Fibroblast of skin of back (primary cell): ENCODE measurements at regions not wholly inside any gene's neighbourhood (a gene's known extent, or its start where the extent isn't known, plus 50 kb on each side); places are given as distances from the start of the nearest gene placed in this dataset.
A peak's percentile ranks its signal among the peaks of the same experiment; 100 is the strongest.

Source experiments
- DNase-seq: peaks from one replicate; pipeline ENCODE4 v3.0.0-alpha.2; 2013

GRCh38 chr2:74066491-74067203 is 81.1 kb downstream of the BOLA3 start:
- DNase-seq: no peak

GRCh38 chr2:74067221-74067747 is 80.4 kb downstream of the BOLA3 start:
- no peak for DNase-seq

GRCh38 chr2:74070991-74071390 is 76.7 kb downstream of the BOLA3 start:
- no peak for DNase-seq

GRCh38 chr2:74071426-74071825 is 76.3 kb downstream of the BOLA3 start:
- DNase-seq: no peak

GRCh38 chr2:74072565-74072964 is 75.1 kb downstream of the BOLA3 start:
- no peak for DNase-seq

GRCh38 chr2:74074487-74074886 is 73.2 kb downstream of the BOLA3 start:
- DNase-seq: no peak

GRCh38 chr2:74076074-74076470 is 71.6 kb downstream of the BOLA3 start:
- no peak for DNase-seq

GRCh38 chr2:74077636-74078035 is 70.1 kb downstream of the BOLA3 start:
- DNase-seq: no peak

- DNase-seq: no peak
Measured at GRCh38 chr2:74078466-74078865, 69.2 kb downstream of the BOLA3 start.

- no peak for DNase-seq
Measured at GRCh38 chr2:74079522-74080341, 68.0 kb downstream of the BOLA3 start.

GRCh38 chr2:74080346-74080745 is 67.4 kb downstream of the BOLA3 start:
- no peak for DNase-seq

- peak; percentile 6 for DNase-seq
Measured at GRCh38 chr2:74081030-74081762, 66.5 kb downstream of the BOLA3 start.

GRCh38 chr2:74081763-74082110 is 66.0 kb downstream of the BOLA3 start:
- DNase-seq: no peak

- DNase-seq: no peak
Measured at GRCh38 chr2:74083750-74084149, 64.0 kb downstream of the BOLA3 start.
